Hepatocyte (in vitro differentiated cells): ENCODE measurements at regions not wholly inside any gene's neighbourhood (a gene's known extent, or its start where the extent isn't known, plus 50 kb on each side); places are given as distances from the start of the nearest gene placed in this dataset.

ENCODE experiments used
- EZH2phosphoT487 ChIP-seq: fragments of 200-600 bp; sonication (generic); IDR thresholded peaks from one replicate; pipeline ENCODE4 v1.6.1; 2018; ENCODE audit warnings: antibody characterized with exemption, mild to moderate bottlenecking, low read depth, moderate library complexity; ENCODE audit not compliant: unreplicated experiment, severe bottlenecking
- TF ChIP-seq, protein P1 (sequence below): fragments of 200-600 bp; sonication (generic); IDR thresholded peaks from 2 replicates; pipeline ENCODE4 v1.5.1; 2016; ENCODE audit warnings: antibody characterized with exemption, mild to moderate bottlenecking; ENCODE audit not compliant: poor library complexity

DNA sequence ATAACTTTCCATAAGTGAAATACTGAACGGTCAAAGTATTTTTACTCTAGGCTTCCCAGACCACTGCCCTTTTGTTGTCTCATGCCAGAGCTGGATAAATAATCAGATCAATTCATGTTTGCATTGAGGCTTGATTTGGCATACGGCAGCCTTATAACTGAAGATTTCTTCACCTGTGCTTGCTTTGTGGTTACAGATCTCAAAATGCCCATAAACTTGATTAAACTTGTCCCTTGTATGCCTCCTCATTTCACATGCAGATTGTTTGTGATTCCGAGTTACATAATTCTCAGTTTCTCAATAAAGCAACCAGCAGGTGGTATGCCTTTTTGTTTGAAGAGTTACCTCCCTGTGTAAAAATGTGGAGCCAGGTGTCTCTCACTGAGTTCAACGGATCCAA is 211.4 kb upstream of the LRIG1 start:
- TF ChIP-seq, protein P1, sequence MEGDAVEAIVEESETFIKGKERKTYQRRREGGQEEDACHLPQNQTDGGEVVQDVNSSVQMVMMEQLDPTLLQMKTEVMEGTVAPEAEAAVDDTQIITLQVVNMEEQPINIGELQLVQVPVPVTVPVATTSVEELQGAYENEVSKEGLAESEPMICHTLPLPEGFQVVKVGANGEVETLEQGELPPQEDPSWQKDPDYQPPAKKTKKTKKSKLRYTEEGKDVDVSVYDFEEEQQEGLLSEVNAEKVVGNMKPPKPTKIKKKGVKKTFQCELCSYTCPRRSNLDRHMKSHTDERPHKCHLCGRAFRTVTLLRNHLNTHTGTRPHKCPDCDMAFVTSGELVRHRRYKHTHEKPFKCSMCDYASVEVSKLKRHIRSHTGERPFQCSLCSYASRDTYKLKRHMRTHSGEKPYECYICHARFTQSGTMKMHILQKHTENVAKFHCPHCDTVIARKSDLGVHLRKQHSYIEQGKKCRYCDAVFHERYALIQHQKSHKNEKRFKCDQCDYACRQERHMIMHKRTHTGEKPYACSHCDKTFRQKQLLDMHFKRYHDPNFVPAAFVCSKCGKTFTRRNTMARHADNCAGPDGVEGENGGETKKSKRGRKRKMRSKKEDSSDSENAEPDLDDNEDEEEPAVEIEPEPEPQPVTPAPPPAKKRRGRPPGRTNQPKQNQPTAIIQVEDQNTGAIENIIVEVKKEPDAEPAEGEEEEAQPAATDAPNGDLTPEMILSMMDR: no peak
- no peak for TF ChIP-seq EZH2phosphoT487
